ENCODE measurements at regions not wholly inside any gene's neighbourhood (a gene's known extent, or its start where the extent isn't known, plus 50 kb on each side); places are given as distances from the start of the nearest gene placed in this dataset.

DNA sequence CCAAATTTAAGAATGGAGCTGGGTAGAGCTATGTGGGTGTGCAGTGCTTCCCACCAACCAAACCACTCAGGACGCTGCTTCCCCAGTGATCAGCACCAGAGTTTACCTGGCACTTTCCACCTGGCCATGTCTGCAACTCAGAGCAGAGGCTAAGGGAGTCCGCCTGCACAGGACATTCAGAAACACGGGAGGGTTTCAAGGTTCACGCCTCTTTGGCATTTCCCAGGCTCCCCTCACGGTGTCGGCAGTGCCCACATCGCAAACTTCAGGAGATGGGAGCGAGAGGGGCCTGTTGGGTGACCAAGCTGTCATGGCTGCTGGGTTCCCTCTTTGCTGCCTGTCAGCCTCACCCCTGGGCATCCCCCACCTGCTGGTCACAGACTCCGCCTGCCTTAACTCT lies 161.5 kb downstream of the NXNL2 start:
- DNase-seq (ENCODE audit: low read depth): no peak
- TF ChIP-seq, protein P1, sequence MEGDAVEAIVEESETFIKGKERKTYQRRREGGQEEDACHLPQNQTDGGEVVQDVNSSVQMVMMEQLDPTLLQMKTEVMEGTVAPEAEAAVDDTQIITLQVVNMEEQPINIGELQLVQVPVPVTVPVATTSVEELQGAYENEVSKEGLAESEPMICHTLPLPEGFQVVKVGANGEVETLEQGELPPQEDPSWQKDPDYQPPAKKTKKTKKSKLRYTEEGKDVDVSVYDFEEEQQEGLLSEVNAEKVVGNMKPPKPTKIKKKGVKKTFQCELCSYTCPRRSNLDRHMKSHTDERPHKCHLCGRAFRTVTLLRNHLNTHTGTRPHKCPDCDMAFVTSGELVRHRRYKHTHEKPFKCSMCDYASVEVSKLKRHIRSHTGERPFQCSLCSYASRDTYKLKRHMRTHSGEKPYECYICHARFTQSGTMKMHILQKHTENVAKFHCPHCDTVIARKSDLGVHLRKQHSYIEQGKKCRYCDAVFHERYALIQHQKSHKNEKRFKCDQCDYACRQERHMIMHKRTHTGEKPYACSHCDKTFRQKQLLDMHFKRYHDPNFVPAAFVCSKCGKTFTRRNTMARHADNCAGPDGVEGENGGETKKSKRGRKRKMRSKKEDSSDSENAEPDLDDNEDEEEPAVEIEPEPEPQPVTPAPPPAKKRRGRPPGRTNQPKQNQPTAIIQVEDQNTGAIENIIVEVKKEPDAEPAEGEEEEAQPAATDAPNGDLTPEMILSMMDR (IDR thresholded peaks at IDR 0.05; ENCODE audit: insufficient read depth, low read depth, low read length, missing control alignments): no peak
- no peak overlapping the region for H3K4me3 ChIP-seq (ENCODE audit: low read depth, low read length)

DNA sequence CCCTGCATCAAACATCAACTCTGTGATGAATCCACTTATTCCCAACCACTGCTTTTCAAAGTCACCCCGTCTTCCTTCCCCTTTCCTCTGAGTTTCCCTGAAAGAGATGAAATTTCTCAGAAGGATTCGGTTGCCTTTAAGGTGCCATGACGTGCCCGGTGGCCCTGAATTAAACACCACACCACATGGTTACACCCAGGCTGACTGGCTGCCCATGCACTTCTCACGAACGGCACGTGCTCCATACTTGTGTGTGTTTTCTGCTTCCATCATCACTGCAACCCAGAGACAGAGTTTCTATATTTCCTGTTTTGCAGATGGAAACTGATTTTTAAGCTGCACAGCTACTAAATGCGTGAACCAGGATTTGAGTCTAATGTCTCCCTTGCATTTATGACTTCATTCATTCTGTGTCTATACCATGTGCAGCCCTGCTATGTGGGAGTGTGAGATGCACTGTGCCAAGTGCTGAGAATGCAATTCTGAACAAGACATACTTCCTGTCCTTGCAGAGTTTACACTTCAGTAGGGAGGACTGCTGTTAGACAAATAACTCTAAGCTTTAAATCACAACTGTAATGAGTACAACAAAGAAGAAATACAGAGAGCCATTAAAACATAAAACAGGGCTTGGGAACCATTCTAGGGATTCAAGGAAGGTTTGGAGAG lies 162.9 kb downstream of the NXNL2 start:
- no peak overlapping the region for H3K4me3 ChIP-seq (ENCODE audit: low read depth, low read length)

DNA sequence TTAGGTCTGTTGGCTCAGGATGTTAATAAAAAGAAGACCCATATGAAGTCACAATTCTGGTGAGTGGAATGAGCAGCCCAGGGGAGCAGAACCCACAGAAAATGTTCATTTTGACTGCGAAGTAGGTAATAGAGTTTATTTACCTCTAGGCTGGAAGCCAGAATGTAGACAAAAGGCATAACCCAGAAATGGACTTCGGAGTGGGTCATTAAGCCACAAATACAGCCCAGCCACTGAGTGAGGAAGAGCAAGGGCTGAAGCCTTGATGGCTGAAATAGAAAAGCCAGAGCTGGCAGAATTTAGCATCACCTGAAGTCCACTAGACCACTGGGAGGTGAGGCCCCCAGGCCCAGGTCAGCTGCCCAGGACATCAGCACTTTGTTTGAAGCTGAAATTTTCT lies 168.0 kb downstream of the NXNL2 start:
- TF ChIP-seq, protein P1 (IDR thresholded peaks at IDR 0.05; ENCODE audit: insufficient read depth, low read depth, low read length, missing control alignments): no peak
- no peak overlapping the region for H3K4me3 ChIP-seq (ENCODE audit: low read depth, low read length)
- DNase-seq (ENCODE audit: low read depth): no peak

More for the DNA sequence above, 162.9 kb downstream of the NXNL2 start:
- DNase-seq (ENCODE audit: low read depth): no peak
- TF ChIP-seq, protein P1 (IDR thresholded peaks at IDR 0.05; ENCODE audit: insufficient read depth, low read depth, low read length, missing control alignments): no peak

DNA sequence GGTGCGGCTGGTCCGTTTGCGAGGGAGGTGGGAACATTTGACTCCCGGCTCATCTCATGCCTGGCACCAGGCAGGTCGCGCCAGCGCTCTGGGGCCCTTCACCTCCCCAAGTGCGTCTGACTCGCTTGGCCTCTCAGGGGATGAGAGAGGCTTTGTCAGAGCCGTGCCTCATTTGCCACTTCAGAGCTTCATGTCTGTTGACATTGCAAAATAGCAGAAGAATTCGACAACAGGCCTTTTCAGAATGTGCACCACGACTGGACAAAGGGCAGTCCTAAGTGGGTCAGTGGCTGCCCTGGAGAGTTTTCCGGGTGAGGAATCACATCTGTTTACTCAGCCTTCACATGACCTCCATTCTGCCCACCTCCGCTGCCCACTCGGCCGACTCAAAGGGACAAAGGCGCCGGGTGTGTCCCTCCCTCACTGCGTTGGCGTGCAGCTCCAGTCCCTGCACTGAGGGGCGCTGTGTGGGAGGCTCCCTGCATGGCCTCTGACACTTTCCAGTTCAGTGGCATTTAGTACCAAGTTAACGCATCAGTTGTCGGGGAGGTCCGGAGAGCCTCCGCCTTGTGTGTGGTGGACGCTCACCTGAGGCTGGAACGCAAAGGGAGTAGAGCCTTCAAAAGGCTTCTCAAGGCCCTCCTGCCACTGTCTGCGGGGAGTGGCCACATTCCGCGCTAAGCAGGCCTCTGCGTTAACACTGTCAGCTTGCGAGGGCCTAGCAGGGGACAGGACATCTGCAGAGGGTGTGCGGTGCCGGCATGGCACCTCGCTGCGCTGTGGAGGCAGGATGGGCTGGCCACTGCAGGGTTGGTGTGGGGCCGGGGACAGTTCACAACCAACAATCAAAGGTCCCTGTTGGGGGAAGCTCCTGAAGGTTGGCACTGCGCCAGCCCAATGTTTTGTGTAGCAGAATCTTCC lies 171.5 kb downstream of the NXNL2 start:
- TF ChIP-seq, protein P1 (IDR thresholded peaks at IDR 0.05; ENCODE audit: insufficient read depth, low read depth, low read length, missing control alignments): no peak
- no peak overlapping the region for H3K4me3 ChIP-seq (ENCODE audit: low read depth, low read length)
- no peak for DNase-seq (ENCODE audit: low read depth)

DNA sequence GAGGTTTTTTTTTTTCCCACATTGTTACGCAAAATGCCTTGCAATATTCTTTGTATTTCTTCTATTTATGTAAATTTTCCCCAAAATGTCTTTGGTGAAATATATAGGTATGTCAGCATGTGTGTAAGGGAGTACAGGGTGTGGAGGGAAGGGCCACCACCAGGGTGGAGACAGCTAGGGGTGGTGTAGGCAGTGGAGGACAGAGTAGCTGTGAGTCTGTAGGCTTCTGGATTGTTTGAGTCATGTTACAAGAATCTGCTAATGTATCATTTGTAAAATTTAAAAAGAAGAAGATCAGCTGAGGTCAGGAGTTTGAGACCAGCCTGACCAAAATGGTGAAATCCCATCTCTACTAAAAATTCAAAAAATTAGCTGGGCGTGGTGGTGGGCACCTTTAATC lies 175.5 kb downstream of the NXNL2 start:
- TF ChIP-seq, protein P1 (IDR thresholded peaks at IDR 0.05; ENCODE audit: insufficient read depth, low read depth, low read length, missing control alignments): no peak
- DNase-seq (ENCODE audit: low read depth): no peak
- no peak overlapping the region for H3K4me3 ChIP-seq (ENCODE audit: low read depth, low read length)

DNA sequence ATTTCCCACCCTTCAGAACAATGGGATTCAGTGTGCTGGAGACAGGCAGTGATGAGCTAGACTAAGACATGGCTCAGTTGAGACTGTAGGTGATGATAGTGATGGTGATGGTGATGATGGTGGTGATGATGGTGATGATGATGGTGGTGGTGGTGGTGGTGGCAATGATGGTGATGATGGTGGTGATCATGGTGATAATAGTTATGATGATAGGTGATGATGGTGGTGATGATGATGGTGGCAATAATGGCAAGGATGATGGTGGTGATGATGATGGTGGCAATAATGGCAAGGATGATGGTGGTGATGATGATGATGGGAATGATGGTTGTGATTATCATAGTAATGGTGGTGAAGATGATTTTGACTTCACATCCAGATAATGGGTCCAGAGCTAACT lies 176.7 kb downstream of the NXNL2 start:
- TF ChIP-seq, protein P1 (IDR thresholded peaks at IDR 0.05; ENCODE audit: insufficient read depth, low read depth, low read length, missing control alignments): no peak
- no peak for DNase-seq (ENCODE audit: low read depth)
- H3K4me3 ChIP-seq (ENCODE audit: low read depth, low read length): no peak overlapping the region

Data from GM12865 (cell line).